AG10803 (cell line): ENCODE measurements at regions not wholly inside any gene's neighbourhood (a gene's known extent, or its start where the extent isn't known, plus 50 kb on each side); places are given as distances from the start of the nearest gene placed in this dataset.

ENCODE experiments used
- DNase-seq: peaks from one replicate; pipeline ENCODE4 v3.0.0; 2010; ENCODE audit warnings: low read depth
- H3K4me3 ChIP-seq: 2 replicates; pipeline ENCODE4 v1.5.1; 2011; ENCODE audit warnings: mild to moderate bottlenecking, low read length, control low read depth
- CTCF ChIP-seq: conservative IDR thresholded peaks from 2 replicates; pipeline ENCODE4 v1.5.1; 2011; ENCODE audit warnings: mild to moderate bottlenecking, low read length, control low read depth, inconsistent platforms

GRCh38 chr1:14500912-14501311, 97.6 kb upstream of the KAZN start:
- DNase-seq, result no peak
- H3K4me3 ChIP-seq, result no peak overlapping the region
- TF ChIP-seq CTCF, result no peak

GRCh38 chr1:14504517-14504916, 94.0 kb upstream of the KAZN start:
- TF ChIP-seq CTCF, result no peak
- H3K4me3 ChIP-seq, result no peak overlapping the region
- no peak for DNase-seq

- no peak for TF ChIP-seq CTCF
- H3K4me3 ChIP-seq, result no peak overlapping the region
- no peak for DNase-seq
Observed at GRCh38 chr1:14506471-14507255, 91.8 kb upstream of the KAZN start.

- H3K4me3 ChIP-seq, result no peak overlapping the region
- TF ChIP-seq CTCF, result no peak
- DNase-seq, result no peak
Observed at GRCh38 chr1:14507262-14507661, 91.2 kb upstream of the KAZN start.

GRCh38 chr1:14508613-14509012, 89.9 kb upstream of the KAZN start:
- no peak overlapping the region for H3K4me3 ChIP-seq
- no peak for DNase-seq
- no peak for TF ChIP-seq CTCF

GRCh38 chr1:14511166-14511680, 87.3 kb upstream of the KAZN start:
- no peak for TF ChIP-seq CTCF
- DNase-seq, result no peak
- H3K4me3 ChIP-seq, result no peak overlapping the region
